ENCODE measurements at regions not wholly inside any gene's neighbourhood (a gene's known extent, or its start where the extent isn't known, plus 50 kb on each side); places are given as distances from the start of the nearest gene placed in this dataset.

GRCh38 chr1:4046836-4047461, 146.9 kb upstream of the C1orf174 start:
- H3K4me1 Mint-ChIP-seq (ENCODE audit: insufficient read depth, unreplicated experiment): no peaks in the 10 kb centered on the region
- no peaks in the 10 kb centered on the region for H3K27me3 Mint-ChIP-seq (ENCODE audit: insufficient read depth, unreplicated experiment)
- DNase-seq (ENCODE audit: unreplicated experiment): no peak
- BruUV-seq (replicated peaks): no TSS peak
- no peak overlapping the region for H3K4me3 Mint-ChIP-seq (ENCODE audit: unreplicated experiment)
- no peaks in the 10 kb centered on the region for H3K36me3 Mint-ChIP-seq (ENCODE audit: insufficient read depth, unreplicated experiment)
- POLR2A ChIA-PET: no interaction called here
- no peak overlapping the region for H3K27ac Mint-ChIP-seq (ENCODE audit: low read depth, unreplicated experiment)
- CTCF ChIA-PET: no interaction called here
- intact Hi-C loops (cut with micrococcal nuclease): no loop called here
- TF ChIP-seq CTCF (IDR thresholded peaks at IDR 0.05; ENCODE audit: unreplicated experiment): no peak
- H3K9me3 Mint-ChIP-seq (ENCODE audit: unreplicated experiment): peaks cover 17% of the 10 kb centered on the region

- BruUV-seq (replicated peaks): no TSS peak
- peaks cover 20% of the 10 kb centered on the region for H3K9me3 Mint-ChIP-seq (ENCODE audit: unreplicated experiment)
- DNase-seq (ENCODE audit: unreplicated experiment): no peak
- intact Hi-C loops (cut with micrococcal nuclease): no loop called here
- POLR2A ChIA-PET: no interaction called here
- no peak overlapping the region for H3K4me3 Mint-ChIP-seq (ENCODE audit: unreplicated experiment)
- TF ChIP-seq CTCF (IDR thresholded peaks at IDR 0.05; ENCODE audit: unreplicated experiment): no peak
- no peaks in the 10 kb centered on the region for H3K4me1 Mint-ChIP-seq (ENCODE audit: insufficient read depth, unreplicated experiment)
- H3K36me3 Mint-ChIP-seq (ENCODE audit: insufficient read depth, unreplicated experiment): no peaks in the 10 kb centered on the region
- H3K27ac Mint-ChIP-seq (ENCODE audit: low read depth, unreplicated experiment): no peak overlapping the region
- no peaks in the 10 kb centered on the region for H3K27me3 Mint-ChIP-seq (ENCODE audit: insufficient read depth, unreplicated experiment)
- CTCF ChIA-PET: no interaction called here
These were observed 147.6 kb upstream of the C1orf174 start for GRCh38 chr1:4047666-4048065.

- no peak for TF ChIP-seq CTCF (IDR thresholded peaks at IDR 0.05; ENCODE audit: unreplicated experiment)
- H3K36me3 Mint-ChIP-seq (ENCODE audit: insufficient read depth, unreplicated experiment): no peaks in the 10 kb centered on the region
- H3K27me3 Mint-ChIP-seq (ENCODE audit: insufficient read depth, unreplicated experiment): no peaks in the 10 kb centered on the region
- no peak for DNase-seq (ENCODE audit: unreplicated experiment)
- ChIA-PET CTCF (no interaction called here), POLR2A (no interaction called here)
- H3K27ac Mint-ChIP-seq (ENCODE audit: low read depth, unreplicated experiment): no peak overlapping the region
- no TSS peak for BruUV-seq (replicated peaks)
- H3K4me3 Mint-ChIP-seq (ENCODE audit: unreplicated experiment): no peak overlapping the region
- H3K4me1 Mint-ChIP-seq (ENCODE audit: insufficient read depth, unreplicated experiment): no peaks in the 10 kb centered on the region
- H3K9me3 Mint-ChIP-seq (ENCODE audit: unreplicated experiment): peaks cover 24% of the 10 kb centered on the region
- intact Hi-C loops (cut with micrococcal nuclease): no loop called here
These were observed 148.0 kb upstream of the C1orf174 start for GRCh38 chr1:4048076-4048475.

GRCh38 chr1:4048921-4049320, 148.8 kb upstream of the C1orf174 start:
- intact Hi-C loops (cut with micrococcal nuclease): no loop called here
- H3K36me3 Mint-ChIP-seq (ENCODE audit: insufficient read depth, unreplicated experiment): no peaks in the 10 kb centered on the region
- no peaks in the 10 kb centered on the region for H3K4me1 Mint-ChIP-seq (ENCODE audit: insufficient read depth, unreplicated experiment)
- no TSS peak for BruUV-seq (replicated peaks)
- H3K4me3 Mint-ChIP-seq (ENCODE audit: unreplicated experiment): no peak overlapping the region
- CTCF ChIA-PET: no interaction called here
- no peaks in the 10 kb centered on the region for H3K27me3 Mint-ChIP-seq (ENCODE audit: insufficient read depth, unreplicated experiment)
- no peak overlapping the region for H3K27ac Mint-ChIP-seq (ENCODE audit: low read depth, unreplicated experiment)
- no peak for DNase-seq (ENCODE audit: unreplicated experiment)
- POLR2A ChIA-PET: no interaction called here
- no peak for TF ChIP-seq CTCF (IDR thresholded peaks at IDR 0.05; ENCODE audit: unreplicated experiment)
- peaks cover 21% of the 10 kb centered on the region for H3K9me3 Mint-ChIP-seq (ENCODE audit: unreplicated experiment)

All from MCF 10A (cell line).